Prostate gland (tissue), 2 donors: ENCODE measurements at regions not wholly inside any gene's neighbourhood (a gene's known extent, or its start where the extent isn't known, plus 50 kb on each side); places are given as distances from the start of the nearest gene placed in this dataset.

Experiments
- CTCF ChIP-seq, 4 experiments: fragments of 200-600 bp in 2 of 4; fragments of 450-650 bp in 2 of 4; sonication (generic) in 2 of 4; IDR thresholded peaks; 1 replicate in 3 of 4; 2 replicates in 1 of 4; pipeline ENCODE4 v1.5.1; 2016 to 2019; ENCODE audit warnings: antibody characterized with exemption in 4 of 4, mild to moderate bottlenecking in 2 of 4, moderate library complexity in 2 of 4
- POLR2AphosphoS5 ChIP-seq: sonication (generic); formaldehyde crosslinking; IDR thresholded peaks from one replicate; pipeline ENCODE4 v1.6.1; 2017; ENCODE audit warnings: antibody characterized with exemption

DNA sequence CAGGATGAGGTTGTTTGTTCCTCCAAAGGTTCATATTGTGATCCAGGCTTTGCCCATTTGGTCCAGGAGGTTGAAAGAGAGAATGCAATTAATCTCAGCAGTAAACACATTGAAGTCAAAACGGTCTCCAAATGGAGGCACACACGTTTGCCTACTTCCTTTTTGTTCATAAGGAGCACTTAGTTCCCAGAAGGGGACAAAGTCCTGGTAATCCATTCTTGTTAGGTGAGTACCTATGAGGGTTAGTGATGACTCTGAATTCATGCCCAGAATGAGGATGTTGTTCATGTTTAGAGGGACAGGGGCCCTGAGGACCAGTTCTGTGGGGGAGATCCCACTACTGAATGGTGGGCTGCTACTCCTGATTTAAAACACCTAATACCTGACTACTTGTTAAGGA lies 177.7 kb downstream of the ALDH1A2 start:
- TF ChIP-seq CTCF (IDR thresholded peaks at IDR 0.05) (no peak), POLR2AphosphoS5 (no peak)
